H1 (cell line): ENCODE measurements at regions not wholly inside any gene's neighbourhood (a gene's known extent, or its start where the extent isn't known, plus 50 kb on each side); places are given as distances from the start of the nearest gene placed in this dataset.

Source experiments
- CHD7 ChIP-seq: fragments of 300-600 bp; sonication (generic); IDR thresholded peaks from 2 replicates; pipeline ENCODE4 v1.7.1; 2012; ENCODE audit warnings: low read length, moderate library complexity, mild to moderate bottlenecking, inconsistent platforms; ENCODE audit not compliant: insufficient replicate concordance
- SP4 ChIP-seq: IDR thresholded peaks from 2 replicates; pipeline ENCODE4 v1.6.1; 2012; ENCODE audit warnings: low read length, inconsistent platforms
- SUZ12 ChIP-seq: fragments of 200-600 bp; sonication (generic); IDR thresholded peaks from 2 replicates; pipeline ENCODE4 v1.6.1; 2012; ENCODE audit warnings: mild to moderate bottlenecking, inconsistent platforms, low read length, moderate library complexity, mixed read lengths

- TF ChIP-seq CHD7 (no peak), SP4 (no peak), SUZ12 (no peak)
Measured at GRCh38 chr10:29731760-29732159, 97.0 kb upstream of the SVIL start (continued).
